ENCODE measurements at regions not wholly inside any gene's neighbourhood (a gene's known extent, or its start where the extent isn't known, plus 50 kb on each side); places are given as distances from the start of the nearest gene placed in this dataset.

DNA sequence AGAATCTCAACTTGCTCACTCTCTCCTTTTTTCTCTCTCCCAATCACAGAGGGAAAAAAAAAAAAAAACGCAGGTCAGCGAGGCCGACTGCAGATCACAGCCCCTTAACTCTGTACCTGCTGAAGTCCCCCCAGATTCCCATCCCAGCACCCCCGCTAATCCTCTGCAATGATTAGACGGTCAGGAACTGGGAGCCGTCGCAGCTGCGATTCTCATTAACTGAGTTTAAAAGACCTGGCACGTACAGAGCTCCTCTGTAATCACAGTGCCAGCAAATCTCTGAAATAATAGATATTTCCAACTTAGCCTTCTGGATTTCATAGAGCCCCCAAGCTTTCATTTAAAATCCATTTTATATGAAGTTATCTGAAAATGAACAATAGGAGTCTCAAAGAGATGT is 84.4 kb downstream of the ANKRD60 start:
- in situ Hi-C loops (cut with MboI; ENCODE audit: low sequenced_read_pairs) = no loop called here
- H3K4me3 ChIP-seq = no peak overlapping the region
- no peak for DNase-seq (ENCODE audit: low spot score in 2 of 2)
- no peaks in the 10 kb centered on the region for H3K9me3 ChIP-seq
- H3K36me3 ChIP-seq (replicated peaks) = no peaks in the 10 kb centered on the region
- no peaks in the 10 kb centered on the region for H3K27me3 ChIP-seq (ENCODE audit: low read depth)
- H3K4me1 ChIP-seq = no peaks in the 10 kb centered on the region

DNA sequence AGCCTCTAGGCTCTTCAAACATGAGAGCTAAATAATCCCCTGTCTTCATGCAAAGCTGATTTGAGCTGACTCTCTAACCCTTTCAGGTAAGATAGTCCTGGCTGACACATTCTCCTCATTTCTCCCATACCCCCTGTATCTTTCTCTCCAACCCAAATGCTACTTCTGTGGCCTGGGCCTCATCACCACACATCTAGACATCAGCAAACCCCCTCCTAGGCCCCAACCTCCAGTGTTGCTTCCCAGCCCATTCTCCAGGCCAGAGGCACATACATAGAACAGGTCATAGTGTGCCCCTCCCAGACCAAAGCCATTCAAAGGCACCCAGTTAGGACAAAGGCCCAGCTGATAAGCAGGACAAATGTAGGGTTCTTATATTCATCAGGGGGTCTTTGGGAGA is 84.9 kb downstream of the ANKRD60 start:
- in situ Hi-C loops (cut with MboI; ENCODE audit: low sequenced_read_pairs) = no loop called here
- Histone ChIP-seq H3K36me3 (replicated peaks) (no peaks in the 10 kb centered on the region), H3K27me3 (ENCODE audit: low read depth) (no peaks in the 10 kb centered on the region), H3K4me3 (no peak overlapping the region), H3K9me3 (no peaks in the 10 kb centered on the region), H3K4me1 (no peaks in the 10 kb centered on the region)
- DNase-seq (ENCODE audit: low spot score in 2 of 2) = no peak

DNA sequence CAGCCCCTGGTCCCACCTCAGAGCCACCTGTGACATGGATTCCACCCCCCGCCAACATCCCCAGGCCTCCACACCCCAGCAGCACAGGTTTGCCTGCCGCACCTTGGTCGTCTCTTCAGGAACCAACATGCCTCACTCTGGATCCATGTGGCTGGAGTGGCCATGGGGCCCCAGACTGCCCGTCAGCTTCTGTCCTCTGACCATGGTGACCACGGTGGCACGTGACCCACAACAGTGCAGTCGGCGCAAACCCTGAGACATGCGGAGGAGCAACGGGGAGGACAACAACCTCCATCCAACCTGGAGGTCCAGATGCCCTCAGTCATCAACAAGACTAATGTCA is 85.6 kb downstream of the ANKRD60 start:
- Histone ChIP-seq H3K4me3 (no peak overlapping the region), H3K36me3 (replicated peaks) (no peaks in the 10 kb centered on the region), H3K27me3 (ENCODE audit: low read depth) (no peaks in the 10 kb centered on the region; the same call in 1 of the 2 replicates), H3K4me1 (no peaks in the 10 kb centered on the region), H3K9me3 (no peaks in the 10 kb centered on the region)
- DNase-seq (ENCODE audit: low spot score in 2 of 2) = no peak
- in situ Hi-C loops (cut with MboI; ENCODE audit: low sequenced_read_pairs) = no loop called here

DNA sequence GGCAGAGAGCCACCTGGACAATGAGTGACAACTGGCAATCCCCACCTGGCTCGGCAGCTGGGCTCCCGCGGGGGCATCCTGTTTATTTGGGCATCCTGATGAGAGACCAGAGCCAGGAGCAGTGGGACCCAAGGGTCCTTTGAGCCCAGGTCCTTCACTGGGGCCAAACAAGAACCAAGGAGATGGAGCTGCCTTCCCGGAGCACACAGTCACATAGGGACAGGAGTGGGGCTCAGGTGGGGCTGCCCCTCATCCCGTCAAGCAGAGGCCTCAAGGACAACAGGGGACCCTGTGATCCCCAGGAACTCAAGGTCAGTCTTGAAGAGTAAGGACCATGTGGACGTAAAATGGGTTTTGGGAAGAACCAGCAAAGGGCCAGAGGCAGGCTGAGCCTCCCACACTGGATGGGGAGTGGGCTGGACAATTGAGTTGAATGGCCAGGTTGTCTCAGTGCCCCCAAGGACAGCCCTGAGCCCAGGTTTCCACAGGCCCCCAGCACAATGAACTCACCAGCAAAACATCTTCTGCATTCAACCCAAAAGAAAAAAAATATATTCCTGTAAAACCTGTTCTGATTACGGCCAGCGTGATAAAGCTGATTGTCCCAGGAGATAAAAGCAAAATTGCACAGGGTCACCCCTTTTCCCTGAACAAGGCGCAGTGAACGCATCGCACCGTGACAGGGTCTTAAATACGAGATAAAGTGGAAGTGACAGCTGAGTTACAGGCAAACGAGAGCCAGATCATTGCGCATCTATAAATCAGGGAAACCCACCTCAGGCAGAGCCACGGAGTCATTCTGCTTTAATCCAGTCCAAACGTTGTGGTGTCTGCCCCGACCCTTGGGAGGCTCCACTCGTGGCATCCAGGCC is 86.2 kb downstream of the ANKRD60 start:
- DNase-seq (ENCODE audit: low spot score in 2 of 2) = no peak
- no peaks in the 10 kb centered on the region for H3K4me1 ChIP-seq
- no peak overlapping the region for H3K4me3 ChIP-seq
- H3K36me3 ChIP-seq (replicated peaks) = no peaks in the 10 kb centered on the region
- no peaks in the 10 kb centered on the region for H3K9me3 ChIP-seq
- H3K27me3 ChIP-seq (ENCODE audit: low read depth) = peaks cover 5% of the 10 kb centered on the region; the same call in 1 of the 2 replicates
- in situ Hi-C loops (cut with MboI; ENCODE audit: low sequenced_read_pairs) = no loop called here

DNA sequence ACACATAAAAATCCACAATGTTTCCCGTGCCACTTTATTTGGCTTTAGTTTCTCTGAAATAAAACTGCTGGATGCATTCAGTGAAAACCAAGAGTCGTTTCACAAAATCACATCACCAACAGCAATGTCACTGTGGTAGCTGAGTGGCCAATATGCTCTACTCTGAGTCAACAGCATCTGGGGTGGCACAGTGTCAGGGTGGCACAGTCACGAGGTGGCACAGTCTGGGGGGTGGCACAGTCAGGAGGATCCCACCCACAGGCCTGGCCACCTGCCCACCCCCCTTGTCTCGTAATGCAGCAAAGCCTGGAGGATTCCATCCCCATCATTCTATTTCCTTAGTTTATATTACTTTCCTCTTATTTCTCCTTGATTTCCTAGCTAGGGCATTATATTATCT is 87.0 kb downstream of the ANKRD60 start:
- H3K4me3 ChIP-seq = no peak overlapping the region
- H3K27me3 ChIP-seq (ENCODE audit: low read depth) = peaks cover 12% of the 10 kb centered on the region
- H3K36me3 ChIP-seq (replicated peaks) = no peaks in the 10 kb centered on the region
- in situ Hi-C loops (cut with MboI; ENCODE audit: low sequenced_read_pairs) = no loop called here
- no peaks in the 10 kb centered on the region for H3K4me1 ChIP-seq
- no peaks in the 10 kb centered on the region for H3K9me3 ChIP-seq
- DNase-seq (ENCODE audit: low spot score in 2 of 2) = no peak

DNA sequence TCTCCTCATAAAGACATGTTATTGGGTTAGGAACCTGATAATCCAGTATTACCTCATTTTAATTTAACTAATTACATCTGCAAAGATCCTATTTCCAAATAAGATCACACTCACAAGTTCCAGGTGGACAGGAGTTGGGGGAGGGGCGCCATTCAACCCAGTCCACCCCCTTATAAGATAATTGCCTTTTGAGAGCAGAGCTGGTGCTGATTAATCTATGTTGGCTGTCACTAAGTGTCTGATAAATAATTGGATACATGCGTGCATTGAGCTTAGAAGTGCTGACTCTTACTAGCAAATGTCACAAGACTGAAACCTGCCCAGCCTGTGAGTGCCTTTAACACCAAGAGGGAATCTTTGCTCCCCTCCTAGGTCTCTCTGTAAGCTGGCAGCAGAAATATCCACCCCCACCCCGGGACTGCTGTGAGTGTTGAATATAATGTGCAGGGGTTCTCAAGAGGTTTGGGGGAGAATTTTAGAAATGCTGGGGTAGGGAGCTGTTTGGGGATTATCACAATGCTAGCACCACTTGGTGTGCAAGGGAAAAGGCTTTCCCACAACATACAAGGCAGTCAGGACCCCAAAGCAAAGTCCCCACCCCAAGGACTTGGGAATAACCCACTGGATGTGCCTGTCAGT is 87.5 kb downstream of the ANKRD60 start:
- in situ Hi-C loops (cut with MboI; ENCODE audit: low sequenced_read_pairs) = no loop called here
- DNase-seq (ENCODE audit: low spot score in 2 of 2) = no peak
- H3K36me3 ChIP-seq (replicated peaks) = no peaks in the 10 kb centered on the region
- no peak overlapping the region for H3K4me3 ChIP-seq
- H3K27me3 ChIP-seq (ENCODE audit: low read depth) = peaks cover 18% of the 10 kb centered on the region
- no peaks in the 10 kb centered on the region for H3K9me3 ChIP-seq
- H3K4me1 ChIP-seq = no peaks in the 10 kb centered on the region

DNA sequence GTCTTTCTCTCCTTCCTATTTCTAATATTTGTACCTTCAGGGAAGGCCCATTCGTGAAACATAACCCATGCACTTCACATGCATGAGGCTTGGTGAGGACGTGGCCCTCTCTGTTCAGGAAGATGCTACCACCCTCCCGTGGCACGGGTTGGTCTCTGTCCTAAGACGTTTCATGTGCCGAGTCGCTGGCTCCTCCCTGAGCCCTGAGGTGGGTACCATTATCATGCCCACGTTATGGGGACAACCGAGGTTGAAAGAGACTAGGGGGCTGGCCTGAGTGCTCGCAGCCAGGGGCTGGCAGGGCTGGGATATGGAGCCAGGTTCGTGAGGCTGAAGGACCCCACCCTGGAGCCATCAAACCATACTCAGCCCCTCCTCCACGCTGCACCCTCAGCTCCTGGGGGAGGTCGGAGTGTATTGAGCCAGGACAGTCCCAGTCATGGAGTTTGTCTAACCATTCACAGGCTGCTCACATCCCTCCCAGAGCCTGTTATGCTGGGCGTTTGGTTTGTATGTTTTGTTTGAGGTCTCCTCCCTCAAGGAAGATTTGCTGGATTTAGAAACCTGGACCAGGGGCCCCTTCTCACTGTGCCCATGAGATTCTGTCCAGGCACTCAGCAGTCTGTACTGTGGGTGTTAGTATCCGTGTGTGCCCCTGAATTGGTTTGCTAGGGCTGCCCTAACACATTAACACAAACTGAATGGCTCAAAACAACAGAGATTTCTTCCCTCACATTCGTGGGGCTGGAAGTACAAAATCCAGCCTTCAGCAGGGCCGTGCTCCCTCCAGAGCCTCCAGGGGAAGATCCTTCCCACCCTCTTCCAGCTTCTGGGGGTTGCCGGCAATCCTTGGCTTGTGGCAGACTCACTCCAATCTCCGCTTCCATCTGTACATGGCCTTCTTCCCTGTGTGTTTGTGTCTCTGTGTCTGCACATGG is 88.3 kb downstream of the ANKRD60 start:
- in situ Hi-C loops (cut with MboI; ENCODE audit: low sequenced_read_pairs) = no loop called here
- Histone ChIP-seq H3K4me1 (no peaks in the 10 kb centered on the region), H3K27me3 (ENCODE audit: low read depth) (peaks cover 26% of the 10 kb centered on the region), H3K4me3 (no peak overlapping the region), H3K9me3 (no peaks in the 10 kb centered on the region), H3K36me3 (replicated peaks) (no peaks in the 10 kb centered on the region)
- DNase-seq (ENCODE audit: low spot score in 2 of 2) = no peak

DNA sequence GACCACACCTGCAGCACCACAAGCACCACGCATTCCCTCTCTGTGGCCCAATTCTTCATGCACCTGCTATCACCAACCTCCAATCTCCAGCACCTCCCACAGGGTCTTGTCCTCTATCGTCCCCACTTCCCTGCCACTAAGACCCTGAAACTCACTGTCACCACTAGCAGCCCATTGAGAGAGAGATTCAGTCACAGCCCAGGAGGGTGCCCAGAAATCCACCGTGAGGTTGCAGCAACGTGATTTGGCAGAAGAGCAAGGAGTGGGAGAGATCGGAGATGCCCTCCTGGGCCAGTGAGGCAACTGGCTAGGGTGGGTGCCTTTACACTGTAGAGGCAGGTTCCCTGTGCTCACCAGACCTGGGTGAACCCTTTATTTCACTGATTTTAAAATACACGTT is 90.1 kb downstream of the ANKRD60 start:
- no peaks in the 10 kb centered on the region for H3K36me3 ChIP-seq (replicated peaks)
- H3K9me3 ChIP-seq = no peaks in the 10 kb centered on the region
- DNase-seq (ENCODE audit: low spot score in 2 of 2) = no peak
- peaks cover 43% of the 10 kb centered on the region for H3K27me3 ChIP-seq (ENCODE audit: low read depth)
- H3K4me1 ChIP-seq = no peaks in the 10 kb centered on the region
- in situ Hi-C loops (cut with MboI; ENCODE audit: low sequenced_read_pairs) = no loop called here
- H3K4me3 ChIP-seq = no peak overlapping the region

DNA sequence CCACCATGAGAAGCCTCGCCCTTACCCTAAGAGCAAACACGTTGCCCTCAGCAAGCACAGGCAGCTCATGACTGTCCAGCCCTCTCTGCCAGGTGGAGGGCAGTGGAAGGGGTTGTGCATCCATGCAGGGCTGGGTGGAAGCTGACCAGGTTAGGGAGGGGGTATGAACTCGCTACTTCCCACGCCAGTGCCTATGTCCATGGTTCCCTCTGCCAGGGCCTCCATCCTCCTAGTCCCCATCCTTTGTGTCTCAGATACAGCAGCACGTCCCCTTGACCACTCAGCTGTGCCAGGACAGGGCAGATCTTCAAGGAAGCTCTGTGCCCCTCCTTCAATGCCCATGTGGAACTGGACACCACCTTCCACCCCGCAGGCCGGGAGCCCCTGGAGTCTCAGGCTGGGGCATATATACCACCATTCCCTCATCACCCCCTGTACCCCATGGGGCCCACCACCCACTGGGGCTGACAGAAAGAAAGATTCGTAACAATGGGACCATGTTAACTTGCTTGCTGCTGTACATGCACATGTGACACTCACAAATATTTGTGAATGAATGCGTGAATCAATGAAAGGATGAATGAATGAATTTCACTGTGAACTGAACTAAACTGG is 90.7 kb downstream of the ANKRD60 start:
- peaks cover 49% of the 10 kb centered on the region for H3K27me3 ChIP-seq (ENCODE audit: low read depth)
- no peak overlapping the region for H3K4me3 ChIP-seq
- no peak for DNase-seq (ENCODE audit: low spot score in 2 of 2)
- no peaks in the 10 kb centered on the region for H3K36me3 ChIP-seq (replicated peaks)
- in situ Hi-C loops (cut with MboI; ENCODE audit: low sequenced_read_pairs) = no loop called here
- H3K9me3 ChIP-seq = no peaks in the 10 kb centered on the region
- H3K4me1 ChIP-seq = no peaks in the 10 kb centered on the region

DNA sequence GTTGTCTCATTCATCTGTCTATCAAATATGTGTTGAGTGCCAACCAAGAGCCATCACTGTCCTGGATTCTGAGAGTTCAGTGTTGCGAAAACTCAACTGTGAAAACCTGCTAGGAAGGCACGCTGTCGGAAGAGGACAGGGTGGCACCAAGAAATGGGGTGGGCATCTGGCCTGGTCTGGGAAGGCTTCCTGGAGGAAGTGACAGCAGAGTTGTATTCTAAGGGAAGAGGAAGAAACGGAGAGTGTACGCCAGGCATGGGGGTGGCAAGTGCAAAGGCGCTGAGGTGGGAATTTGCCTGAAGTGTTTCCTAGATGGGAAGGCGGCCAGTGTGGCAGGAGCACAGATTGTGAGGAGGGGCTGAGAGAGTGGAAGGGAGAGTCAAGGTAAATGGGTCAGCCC is 91.2 kb downstream of the ANKRD60 start:
- Histone ChIP-seq H3K4me1 (no peaks in the 10 kb centered on the region), H3K27me3 (ENCODE audit: low read depth) (peaks cover 54% of the 10 kb centered on the region), H3K4me3 (no peak overlapping the region), H3K9me3 (no peaks in the 10 kb centered on the region), H3K36me3 (replicated peaks) (no peaks in the 10 kb centered on the region)
- DNase-seq (ENCODE audit: low spot score in 2 of 2) = no peak
- in situ Hi-C loops (cut with MboI; ENCODE audit: low sequenced_read_pairs) = no loop called here

DNA sequence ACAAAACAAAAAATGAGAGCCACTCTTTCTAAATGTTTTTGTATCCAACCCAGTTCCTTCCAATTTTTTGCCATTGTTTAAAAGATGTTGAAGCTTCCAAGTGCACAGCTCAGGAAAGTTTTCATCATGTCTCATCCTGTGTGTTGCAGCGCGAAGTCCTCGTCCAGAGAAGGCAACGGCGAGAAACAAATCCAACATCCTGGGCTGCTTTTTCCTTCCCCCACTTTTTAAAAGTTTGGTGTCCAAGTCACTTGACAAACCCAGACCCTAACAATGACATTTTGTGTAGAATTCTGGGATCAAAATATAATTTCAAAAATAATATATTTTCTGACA is 92.3 kb downstream of the ANKRD60 start:
- Histone ChIP-seq H3K36me3 (replicated peaks) (no peaks in the 10 kb centered on the region), H3K27me3 (ENCODE audit: low read depth) (peaks cover 60% of the 10 kb centered on the region), H3K4me1 (no peaks in the 10 kb centered on the region), H3K9me3 (no peaks in the 10 kb centered on the region), H3K4me3 (no peak overlapping the region)
- in situ Hi-C loops (cut with MboI; ENCODE audit: low sequenced_read_pairs) = no loop called here
- no peak for DNase-seq (ENCODE audit: low spot score in 2 of 2)

DNA sequence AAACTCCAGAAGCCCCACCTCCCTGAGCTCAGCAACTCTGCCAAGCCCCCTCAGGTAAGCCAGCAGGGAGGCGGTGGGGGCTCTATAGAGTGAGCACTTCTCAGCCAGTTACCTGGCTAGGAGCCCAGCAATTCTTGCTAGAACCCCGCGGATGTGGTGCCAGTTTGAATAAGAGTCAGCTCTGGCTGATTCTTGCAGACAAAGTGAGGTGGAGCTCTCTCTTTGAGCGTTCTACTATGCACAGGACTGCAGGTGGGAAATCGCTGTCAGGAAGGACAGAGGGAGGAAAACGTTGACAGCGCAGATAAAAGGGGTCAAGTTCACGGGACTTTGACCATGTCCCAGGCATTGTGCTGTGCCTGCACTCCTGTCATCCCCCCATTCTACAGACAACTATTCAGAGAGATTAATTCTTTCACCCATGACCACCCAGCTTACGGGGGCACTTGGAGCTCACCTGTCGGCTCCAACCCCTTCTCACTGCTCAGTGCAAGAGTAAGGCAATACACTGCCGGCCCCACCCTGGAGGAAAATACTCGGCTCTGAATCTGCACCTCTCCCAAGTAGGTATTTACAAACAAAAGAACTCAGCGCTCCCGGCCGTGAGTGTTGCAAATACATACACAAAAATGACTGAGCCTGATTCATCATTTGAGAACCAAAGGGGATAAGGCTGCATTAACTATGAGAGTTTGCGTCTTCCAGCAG is 92.9 kb downstream of the ANKRD60 start:
- H3K27me3 ChIP-seq (ENCODE audit: low read depth) = peaks cover 60% of the 10 kb centered on the region
- in situ Hi-C loops (cut with MboI; ENCODE audit: low sequenced_read_pairs) = no loop called here
- no peak overlapping the region for H3K4me3 ChIP-seq
- no peaks in the 10 kb centered on the region for H3K9me3 ChIP-seq
- no peaks in the 10 kb centered on the region for H3K36me3 ChIP-seq (replicated peaks)
- no peaks in the 10 kb centered on the region for H3K4me1 ChIP-seq
- no peak for DNase-seq (ENCODE audit: low spot score in 2 of 2)
